A673 (cell line): ENCODE measurements at regions not wholly inside any gene's neighbourhood (a gene's known extent, or its start where the extent isn't known, plus 50 kb on each side); places are given as distances from the start of the nearest gene placed in this dataset.

Experiments used
- EZH2 ChIP-seq: fragments of 200-600 bp; sonication (generic); IDR thresholded peaks from 2 replicates; pipeline ENCODE4 v1.6.1; 2017; ENCODE audit warnings: borderline replicate concordance, low read depth, mild to moderate bottlenecking, mixed read lengths, antibody characterized with exemption, low read length; ENCODE audit not compliant: poor library complexity, severe bottlenecking
- TF ChIP-seq, protein P1 (sequence below): fragments of 300-800, 200-600 bp; sonication (generic); conservative IDR thresholded peaks from 2 replicates; pipeline ENCODE4 v1.5.1; 2017; ENCODE audit warnings: low read depth, mild to moderate bottlenecking, antibody characterized with exemption, low read length, moderate library complexity, mixed read lengths

DNA sequence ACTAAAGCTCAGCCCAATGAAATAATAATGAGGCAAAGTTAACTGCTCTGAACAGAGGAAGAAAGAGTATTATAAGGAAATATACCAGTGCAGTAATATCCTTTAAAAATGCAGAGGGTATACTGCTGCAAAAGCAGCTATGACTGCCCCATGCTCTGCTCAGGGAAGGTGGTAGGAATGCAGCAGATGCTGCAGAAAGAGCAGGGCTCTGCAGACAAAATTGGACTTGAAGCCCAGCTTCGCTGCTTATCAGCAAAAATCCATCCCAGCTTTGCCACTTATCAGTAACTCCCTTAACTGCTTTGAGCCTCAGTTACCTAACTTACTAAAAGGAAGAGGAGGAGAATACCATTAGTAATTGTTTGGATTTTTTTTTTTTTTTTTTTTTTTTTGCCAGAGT, 533.8 kb upstream of the CDH5 start:
- TF ChIP-seq, protein P1, sequence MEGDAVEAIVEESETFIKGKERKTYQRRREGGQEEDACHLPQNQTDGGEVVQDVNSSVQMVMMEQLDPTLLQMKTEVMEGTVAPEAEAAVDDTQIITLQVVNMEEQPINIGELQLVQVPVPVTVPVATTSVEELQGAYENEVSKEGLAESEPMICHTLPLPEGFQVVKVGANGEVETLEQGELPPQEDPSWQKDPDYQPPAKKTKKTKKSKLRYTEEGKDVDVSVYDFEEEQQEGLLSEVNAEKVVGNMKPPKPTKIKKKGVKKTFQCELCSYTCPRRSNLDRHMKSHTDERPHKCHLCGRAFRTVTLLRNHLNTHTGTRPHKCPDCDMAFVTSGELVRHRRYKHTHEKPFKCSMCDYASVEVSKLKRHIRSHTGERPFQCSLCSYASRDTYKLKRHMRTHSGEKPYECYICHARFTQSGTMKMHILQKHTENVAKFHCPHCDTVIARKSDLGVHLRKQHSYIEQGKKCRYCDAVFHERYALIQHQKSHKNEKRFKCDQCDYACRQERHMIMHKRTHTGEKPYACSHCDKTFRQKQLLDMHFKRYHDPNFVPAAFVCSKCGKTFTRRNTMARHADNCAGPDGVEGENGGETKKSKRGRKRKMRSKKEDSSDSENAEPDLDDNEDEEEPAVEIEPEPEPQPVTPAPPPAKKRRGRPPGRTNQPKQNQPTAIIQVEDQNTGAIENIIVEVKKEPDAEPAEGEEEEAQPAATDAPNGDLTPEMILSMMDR: no peak
- no peak for TF ChIP-seq EZH2
